ENCODE measurements at regions not wholly inside any gene's neighbourhood (a gene's known extent, or its start where the extent isn't known, plus 50 kb on each side); places are given as distances from the start of the nearest gene placed in this dataset.

- no peaks in the 10 kb centered on the region for H3K4me1 ChIP-seq (ENCODE audit: control insufficient read depth, insufficient read depth, low read depth, low read length)
- no peak overlapping the region for H2BK12ac ChIP-seq (ENCODE audit: low read length in 2 of 2)
- H3K4ac ChIP-seq (ENCODE audit: low read depth in 1 of 2, low read length in 2 of 2): no peak overlapping the region
- no peak overlapping the region for H3K27ac ChIP-seq (ENCODE audit: low read length, poor library complexity, severe bottlenecking)
- no peak overlapping the region for H4K8ac ChIP-seq (ENCODE audit: low read length)
- H3K36me3 ChIP-seq (ENCODE audit: control insufficient read depth in 1 of 2, insufficient read depth in 2 of 2, low read depth in 1 of 2, low read length in 2 of 2): no peaks in the 10 kb centered on the region
- H2BK5ac ChIP-seq (ENCODE audit: low read depth, low read length, poor library complexity, severe bottlenecking): no peak overlapping the region
- WGBS: 88% methylated on average over 8 of the region's 8 CpGs
- H2AFZ ChIP-seq (ENCODE audit: low read depth, low read length): no peak overlapping the region
- H3K4me2 ChIP-seq (ENCODE audit: low read length, poor library complexity, severe bottlenecking): no peak overlapping the region
- no peak overlapping the region for H2AK5ac ChIP-seq (ENCODE audit: low read length, severe bottlenecking)
- no peaks in the 10 kb centered on the region for H3K79me1 ChIP-seq (replicated peaks; ENCODE audit: low read length, poor library complexity, severe bottlenecking)
- DNase-seq: no peak
- no peak overlapping the region for H2BK120ac ChIP-seq (ENCODE audit: low read depth, low read length)
- no peak overlapping the region for H3K14ac ChIP-seq (ENCODE audit: low read length in 2 of 2)
- H3K27me3 ChIP-seq (ENCODE audit: control insufficient read depth in 1 of 2, insufficient read depth in 1 of 2, low read length in 2 of 2): peaks cover 54 to 72% of the 10 kb centered on the region in 2 experiments
- H3K9ac ChIP-seq (ENCODE audit: low read length): no peak overlapping the region
- no peak overlapping the region for H2BK15ac ChIP-seq (ENCODE audit: low read depth, poor library complexity, severe bottlenecking)
- H4K91ac ChIP-seq (ENCODE audit: low read length): no peak overlapping the region
- H3K23ac ChIP-seq (ENCODE audit: low read length in 2 of 2): no peak overlapping the region
- H3K18ac ChIP-seq (ENCODE audit: low read depth in 1 of 2, low read length in 2 of 2): no peak overlapping the region
- no peak overlapping the region for H3K4me3 ChIP-seq (ENCODE audit: insufficient read depth in 1 of 2, low read depth in 1 of 2, low read length in 2 of 2)
- H3K9me3 ChIP-seq (ENCODE audit: control insufficient read depth, low read length): no peaks in the 10 kb centered on the region
Measured at GRCh38 chr18:79624356-79625170, 55.0 kb upstream of the CTDP1 start.

GRCh38 chr18:79625195-79625923 is 54.2 kb upstream of the CTDP1 start:
- H3K27ac ChIP-seq (ENCODE audit: low read length, poor library complexity, severe bottlenecking): no peak overlapping the region
- no peak overlapping the region for H2AK5ac ChIP-seq (ENCODE audit: low read length, severe bottlenecking)
- 83% methylated on average over 16 of the region's 17 CpGs for WGBS
- H3K23ac ChIP-seq (ENCODE audit: low read length in 2 of 2): no peak overlapping the region
- H3K4me1 ChIP-seq (ENCODE audit: control insufficient read depth, insufficient read depth, low read depth, low read length): no peaks in the 10 kb centered on the region
- no peaks in the 10 kb centered on the region for H3K79me1 ChIP-seq (replicated peaks; ENCODE audit: low read length, poor library complexity, severe bottlenecking)
- H3K9ac ChIP-seq (ENCODE audit: low read length): no peak overlapping the region
- no peak overlapping the region for H2BK5ac ChIP-seq (ENCODE audit: low read depth, low read length, poor library complexity, severe bottlenecking)
- H3K4me2 ChIP-seq (ENCODE audit: low read length, poor library complexity, severe bottlenecking): no peak overlapping the region
- H2AFZ ChIP-seq (ENCODE audit: low read depth, low read length): no peak overlapping the region
- no peak overlapping the region for H3K4ac ChIP-seq (ENCODE audit: low read depth in 1 of 2, low read length in 2 of 2)
- H3K14ac ChIP-seq (ENCODE audit: low read length in 2 of 2): no peak overlapping the region
- H3K18ac ChIP-seq (ENCODE audit: low read depth in 1 of 2, low read length in 2 of 2): no peak overlapping the region
- no peak overlapping the region for H2BK12ac ChIP-seq (ENCODE audit: low read length in 2 of 2)
- DNase-seq: no peak
- H2BK15ac ChIP-seq (ENCODE audit: low read depth, poor library complexity, severe bottlenecking): no peak overlapping the region
- no peak overlapping the region for H4K91ac ChIP-seq (ENCODE audit: low read length)
- no peak overlapping the region for H3K4me3 ChIP-seq (ENCODE audit: insufficient read depth in 1 of 2, low read depth in 1 of 2, low read length in 2 of 2)
- H3K36me3 ChIP-seq (ENCODE audit: control insufficient read depth in 1 of 2, insufficient read depth in 2 of 2, low read depth in 1 of 2, low read length in 2 of 2): no peaks in the 10 kb centered on the region
- no peaks in the 10 kb centered on the region for H3K9me3 ChIP-seq (ENCODE audit: control insufficient read depth, low read length)
- H2BK120ac ChIP-seq (ENCODE audit: low read depth, low read length): no peak overlapping the region
- H4K8ac ChIP-seq (ENCODE audit: low read length): no peak overlapping the region
- peaks cover 54 to 79% of the 10 kb centered on the region in 2 experiments for H3K27me3 ChIP-seq (ENCODE audit: control insufficient read depth in 1 of 2, insufficient read depth in 1 of 2, low read length in 2 of 2)

GRCh38 chr18:79625924-79626561 is 53.6 kb upstream of the CTDP1 start:
- H3K4me3 ChIP-seq (ENCODE audit: insufficient read depth in 1 of 2, low read depth in 1 of 2, low read length in 2 of 2): no peak overlapping the region
- no peak overlapping the region for H2BK120ac ChIP-seq (ENCODE audit: low read depth, low read length)
- no peaks in the 10 kb centered on the region for H3K9me3 ChIP-seq (ENCODE audit: control insufficient read depth, low read length)
- no peak overlapping the region for H4K91ac ChIP-seq (ENCODE audit: low read length)
- H3K4me1 ChIP-seq (ENCODE audit: control insufficient read depth, insufficient read depth, low read depth, low read length): no peaks in the 10 kb centered on the region
- no peak overlapping the region for H3K9ac ChIP-seq (ENCODE audit: low read length)
- no peak overlapping the region for H2AFZ ChIP-seq (ENCODE audit: low read depth, low read length)
- no peak overlapping the region for H2BK12ac ChIP-seq (ENCODE audit: low read length in 2 of 2)
- WGBS: 85% methylated on average over 23 of the region's 26 CpGs
- no peak overlapping the region for H3K23ac ChIP-seq (ENCODE audit: low read length in 2 of 2)
- no peaks in the 10 kb centered on the region for H3K79me1 ChIP-seq (replicated peaks; ENCODE audit: low read length, poor library complexity, severe bottlenecking)
- no peak for DNase-seq
- H2AK5ac ChIP-seq (ENCODE audit: low read length, severe bottlenecking): no peak overlapping the region
- peaks cover 54 to 81% of the 10 kb centered on the region in 2 experiments for H3K27me3 ChIP-seq (ENCODE audit: control insufficient read depth in 1 of 2, insufficient read depth in 1 of 2, low read length in 2 of 2)
- no peak overlapping the region for H3K27ac ChIP-seq (ENCODE audit: low read length, poor library complexity, severe bottlenecking)
- no peak overlapping the region for H3K4me2 ChIP-seq (ENCODE audit: low read length, poor library complexity, severe bottlenecking)
- no peak overlapping the region for H3K4ac ChIP-seq (ENCODE audit: low read depth in 1 of 2, low read length in 2 of 2)
- H3K14ac ChIP-seq (ENCODE audit: low read length in 2 of 2): no peak overlapping the region
- no peak overlapping the region for H2BK5ac ChIP-seq (ENCODE audit: low read depth, low read length, poor library complexity, severe bottlenecking)
- no peak overlapping the region for H4K8ac ChIP-seq (ENCODE audit: low read length)
- no peak overlapping the region for H3K18ac ChIP-seq (ENCODE audit: low read depth in 1 of 2, low read length in 2 of 2)
- H3K36me3 ChIP-seq (ENCODE audit: control insufficient read depth in 1 of 2, insufficient read depth in 2 of 2, low read depth in 1 of 2, low read length in 2 of 2): no peaks in the 10 kb centered on the region
- no peak overlapping the region for H2BK15ac ChIP-seq (ENCODE audit: low read depth, poor library complexity, severe bottlenecking)
